Fibroblast of mammary gland (primary cell): ENCODE measurements at regions not wholly inside any gene's neighbourhood (a gene's known extent, or its start where the extent isn't known, plus 50 kb on each side); places are given as distances from the start of the nearest gene placed in this dataset.

Source experiments
- DNase-seq: peaks from one replicate; pipeline ENCODE4 v3.0.0-alpha.2; 2010; ENCODE audit warnings: low read depth
- H3K4me3 ChIP-seq: 2 replicates; pipeline ENCODE4 v1.5.1; 2011; ENCODE audit warnings: low read depth, mild to moderate bottlenecking, low read length, moderate library complexity; ENCODE audit not compliant: control insufficient read depth
- CTCF ChIP-seq: conservative IDR thresholded peaks from 2 replicates; pipeline ENCODE4 v1.5.1; 2011; ENCODE audit warnings: low read depth, low read length, inconsistent platforms; ENCODE audit not compliant: control insufficient read depth, insufficient read depth

- TF ChIP-seq CTCF = no peak
- H3K4me3 ChIP-seq = no peak overlapping the region
These were observed 211.4 kb upstream of the CD180 start for GRCh38 chr5:67407979-67408378.

GRCh38 chr5:67405755-67406154, 209.2 kb upstream of the CD180 start:
- no peak overlapping the region for H3K4me3 ChIP-seq
- DNase-seq = no peak
- no peak for TF ChIP-seq CTCF

More at GRCh38 chr5:67407979-67408378, 211.4 kb upstream of the CD180 start:
- no peak for DNase-seq

GRCh38 chr5:67405101-67405364, 208.4 kb upstream of the CD180 start:
- no peak for DNase-seq
- TF ChIP-seq CTCF = no peak
- no peak overlapping the region for H3K4me3 ChIP-seq

- peak; percentile 72 for DNase-seq
- H3K4me3 ChIP-seq = no peak overlapping the region
- TF ChIP-seq CTCF = no peak
These were observed 207.9 kb upstream of the CD180 start for GRCh38 chr5:67404256-67405100.

GRCh38 chr5:67402526-67402925, 205.9 kb upstream of the CD180 start:
- no peak overlapping the region for H3K4me3 ChIP-seq
- TF ChIP-seq CTCF = no peak
- no peak for DNase-seq

GRCh38 chr5:67401172-67401571, 204.6 kb upstream of the CD180 start:
- no peak for DNase-seq
- no peak overlapping the region for H3K4me3 ChIP-seq
- no peak for TF ChIP-seq CTCF
